ENCODE measurements at regions not wholly inside any gene's neighbourhood (a gene's known extent, or its start where the extent isn't known, plus 50 kb on each side); places are given as distances from the start of the nearest gene placed in this dataset.

DNA sequence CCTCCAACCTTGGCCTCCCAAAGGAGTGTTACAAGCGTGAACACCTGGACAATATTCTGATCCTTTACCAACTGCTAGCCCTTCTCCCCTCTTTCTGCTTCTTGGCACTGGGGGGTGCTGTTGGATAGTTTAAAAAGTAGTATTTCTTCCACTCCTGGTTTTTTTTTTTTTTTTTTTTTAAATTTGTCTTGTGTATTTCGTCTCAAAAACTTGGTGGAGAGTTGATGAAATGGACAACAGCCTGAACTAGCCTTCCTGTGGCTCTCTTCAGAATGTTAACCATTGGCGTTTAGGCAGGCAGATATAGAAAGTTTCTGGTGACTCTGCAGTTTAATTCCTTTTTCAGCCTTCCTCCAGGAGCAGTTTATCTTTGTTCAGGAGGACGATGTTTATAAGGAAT, 69.7 kb upstream of the USP24 start:
- DNase-seq = peak; percentile 55
- no TSS peak for BruUV-seq (replicated peaks)
- Mint-ChIP-seq H3K36me3 (ENCODE audit: insufficient read depth, unreplicated experiment) (peaks cover 5% of the 10 kb centered on the region), H3K27ac (ENCODE audit: unreplicated experiment) (no peak overlapping the region), H3K4me3 (ENCODE audit: low read depth, unreplicated experiment) (no peak overlapping the region), H3K4me1 (ENCODE audit: low read depth, unreplicated experiment) (peaks cover 13% of the 10 kb centered on the region), H3K9me3 (ENCODE audit: low read depth, unreplicated experiment) (no peaks in the 10 kb centered on the region), H3K27me3 (ENCODE audit: unreplicated experiment) (no peaks in the 10 kb centered on the region)
- intact Hi-C loops (cut with micrococcal nuclease; ENCODE audit: unreplicated experiment) = loop anchor here (1.0 to 5.0 kb wide), 3 partner anchors 607 to 1517 kb away; no protein-coding TSS in a partner anchor
- TF ChIP-seq, protein P1, sequence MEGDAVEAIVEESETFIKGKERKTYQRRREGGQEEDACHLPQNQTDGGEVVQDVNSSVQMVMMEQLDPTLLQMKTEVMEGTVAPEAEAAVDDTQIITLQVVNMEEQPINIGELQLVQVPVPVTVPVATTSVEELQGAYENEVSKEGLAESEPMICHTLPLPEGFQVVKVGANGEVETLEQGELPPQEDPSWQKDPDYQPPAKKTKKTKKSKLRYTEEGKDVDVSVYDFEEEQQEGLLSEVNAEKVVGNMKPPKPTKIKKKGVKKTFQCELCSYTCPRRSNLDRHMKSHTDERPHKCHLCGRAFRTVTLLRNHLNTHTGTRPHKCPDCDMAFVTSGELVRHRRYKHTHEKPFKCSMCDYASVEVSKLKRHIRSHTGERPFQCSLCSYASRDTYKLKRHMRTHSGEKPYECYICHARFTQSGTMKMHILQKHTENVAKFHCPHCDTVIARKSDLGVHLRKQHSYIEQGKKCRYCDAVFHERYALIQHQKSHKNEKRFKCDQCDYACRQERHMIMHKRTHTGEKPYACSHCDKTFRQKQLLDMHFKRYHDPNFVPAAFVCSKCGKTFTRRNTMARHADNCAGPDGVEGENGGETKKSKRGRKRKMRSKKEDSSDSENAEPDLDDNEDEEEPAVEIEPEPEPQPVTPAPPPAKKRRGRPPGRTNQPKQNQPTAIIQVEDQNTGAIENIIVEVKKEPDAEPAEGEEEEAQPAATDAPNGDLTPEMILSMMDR (IDR thresholded peaks at IDR 0.05; ENCODE audit: unreplicated experiment) = peak; percentile 70
- CTCF ChIA-PET = interaction anchor here (0.7 to 1.6 kb wide), 5 partner anchors 333 to 1300 kb away, joined by 3 to 4 read pairs (median 3); no protein-coding TSS in a partner anchor

GRCh38 chr1:55282058-55282457, 66.9 kb upstream of the USP24 start:
- no TSS peak for BruUV-seq (replicated peaks)
- H3K36me3 Mint-ChIP-seq (ENCODE audit: insufficient read depth, unreplicated experiment) = peaks cover under 1% of the 10 kb centered on the region
- CTCF ChIA-PET = no interaction called here

GRCh38 chr1:55280731-55281130, 65.6 kb upstream of the USP24 start:
- no peak for DNase-seq
- intact Hi-C loops (cut with micrococcal nuclease; ENCODE audit: unreplicated experiment) = no loop called here
- Mint-ChIP-seq H3K27me3 (ENCODE audit: unreplicated experiment) (no peaks in the 10 kb centered on the region), H3K27ac (ENCODE audit: unreplicated experiment) (no peak overlapping the region), H3K4me1 (ENCODE audit: low read depth, unreplicated experiment) (peaks cover 9% of the 10 kb centered on the region), H3K36me3 (ENCODE audit: insufficient read depth, unreplicated experiment) (no peaks in the 10 kb centered on the region), H3K9me3 (ENCODE audit: low read depth, unreplicated experiment) (no peaks in the 10 kb centered on the region), H3K4me3 (ENCODE audit: low read depth, unreplicated experiment) (no peak overlapping the region)
- BruUV-seq (replicated peaks) = no TSS peak
- TF ChIP-seq, protein P1 (IDR thresholded peaks at IDR 0.05; ENCODE audit: unreplicated experiment) = no peak
- CTCF ChIA-PET = interaction anchor here (0.6 kb wide), 1 partner anchor 1052 kb away, joined by 3 read pairs; no protein-coding TSS in a partner anchor

More at GRCh38 chr1:55282058-55282457, 66.9 kb upstream of the USP24 start:
- Mint-ChIP-seq H3K27ac (ENCODE audit: unreplicated experiment) (no peak overlapping the region), H3K4me3 (ENCODE audit: low read depth, unreplicated experiment) (no peak overlapping the region), H3K27me3 (ENCODE audit: unreplicated experiment) (no peaks in the 10 kb centered on the region), H3K9me3 (ENCODE audit: low read depth, unreplicated experiment) (no peaks in the 10 kb centered on the region), H3K4me1 (ENCODE audit: low read depth, unreplicated experiment) (peaks cover 15% of the 10 kb centered on the region)
- intact Hi-C loops (cut with micrococcal nuclease; ENCODE audit: unreplicated experiment) = no loop called here
- TF ChIP-seq, protein P1 (IDR thresholded peaks at IDR 0.05; ENCODE audit: unreplicated experiment) = no peak
- DNase-seq = no peak

DNA sequence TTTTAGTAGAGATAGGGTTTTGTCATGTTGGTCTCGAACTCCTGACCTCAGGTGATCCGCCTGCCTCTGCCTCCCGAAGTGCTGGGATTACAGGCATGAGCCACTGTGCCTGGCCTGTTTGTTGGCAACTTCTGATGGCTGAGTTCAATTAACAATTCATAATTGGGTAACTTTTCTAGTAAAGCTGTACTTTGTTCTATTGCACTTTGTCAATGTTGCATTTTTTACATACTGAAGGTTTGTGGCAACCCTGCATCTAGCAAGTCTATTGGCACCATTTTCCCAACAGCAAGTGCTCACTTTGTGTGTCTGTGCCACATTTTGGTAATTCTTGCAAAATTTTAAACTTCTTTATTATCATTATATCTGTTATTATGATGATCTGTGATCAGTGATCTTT, 64.5 kb upstream of the USP24 start:
- Mint-ChIP-seq H3K27me3 (ENCODE audit: unreplicated experiment) (no peaks in the 10 kb centered on the region), H3K36me3 (ENCODE audit: insufficient read depth, unreplicated experiment) (no peaks in the 10 kb centered on the region), H3K9me3 (ENCODE audit: low read depth, unreplicated experiment) (no peaks in the 10 kb centered on the region), H3K4me1 (ENCODE audit: low read depth, unreplicated experiment) (peaks cover 18% of the 10 kb centered on the region), H3K27ac (ENCODE audit: unreplicated experiment) (no peak overlapping the region), H3K4me3 (ENCODE audit: low read depth, unreplicated experiment) (no peak overlapping the region)
- TF ChIP-seq, protein P1 (IDR thresholded peaks at IDR 0.05; ENCODE audit: unreplicated experiment) = no peak
- intact Hi-C loops (cut with micrococcal nuclease; ENCODE audit: unreplicated experiment) = no loop called here
- DNase-seq = no peak
- CTCF ChIA-PET = interaction anchor here (0.7 kb wide), 1 partner anchor 40 kb away, joined by 3 read pairs; no protein-coding TSS in a partner anchor
- no TSS peak for BruUV-seq (replicated peaks)

Measured in Calu3 (cell line).